NT2/D1 (cell line): ENCODE measurements at regions not wholly inside any gene's neighbourhood (a gene's known extent, or its start where the extent isn't known, plus 50 kb on each side); places are given as distances from the start of the nearest gene placed in this dataset.

Source experiments
- DNase-seq: peaks from one replicate; pipeline ENCODE4 v3.0.0-alpha.2; 2011; ENCODE audit warnings: low read depth, low spot score
- H3K27me3 ChIP-seq: 2 replicates; pipeline ENCODE4 v1.6.0; 2011; ENCODE audit warnings: mild to moderate bottlenecking; ENCODE audit not compliant: insufficient read length, insufficient read depth
- H3K36me3 ChIP-seq: 2 replicates; pipeline ENCODE4 v1.6.1; 2011; ENCODE audit warnings: mild to moderate bottlenecking, low read length, mixed read lengths; ENCODE audit not compliant: insufficient read depth, insufficient read length
- H3K4me1 ChIP-seq: 2 replicates; pipeline ENCODE4 v1.5.1; 2011; ENCODE audit not compliant: insufficient read depth, insufficient read length
- H3K4me3 ChIP-seq: 2 replicates; pipeline ENCODE4 v1.5.1; 2011; ENCODE audit warnings: low read depth; ENCODE audit not compliant: insufficient read length
- H3K9ac ChIP-seq: 2 replicates; pipeline ENCODE4 v1.6.0; 2011; ENCODE audit warnings: low read depth; ENCODE audit not compliant: insufficient read length
- H3K9me3 ChIP-seq: 2 replicates; pipeline ENCODE4 v1.5.1; 2011; ENCODE audit warnings: mild to moderate bottlenecking, low read length; ENCODE audit not compliant: insufficient read depth
- SUZ12 ChIP-seq: IDR thresholded peaks from 2 replicates; pipeline ENCODE4 v1.6.1; 2011; ENCODE audit not compliant: insufficient read length, insufficient read depth; ENCODE audit errors: extremely low read depth
- YY1 ChIP-seq: IDR thresholded peaks from 2 replicates; pipeline ENCODE4 v1.6.1; 2011; ENCODE audit not compliant: insufficient read length, insufficient read depth
- ZNF274 ChIP-seq: IDR thresholded peaks from 2 replicates; pipeline ENCODE4 v1.6.1; 2011; ENCODE audit warnings: mild to moderate bottlenecking, low read depth, low read length

GRCh38 chr14:101328412-101329028 lies 232.8 kb upstream of the DIO3 start:
- Histone ChIP-seq H3K36me3 (no peaks in the 10 kb centered on the region), H3K4me3 (no peak overlapping the region), H3K9ac (no peak overlapping the region), H3K4me1 (no peaks in the 10 kb centered on the region), H3K9me3 (peaks cover 11% of the 10 kb centered on the region), H3K27me3 (no peaks in the 10 kb centered on the region)
- DNase-seq: no peak
- TF ChIP-seq SUZ12 (no peak), ZNF274 (no peak), YY1 (no peak)

- no peak for DNase-seq
- Histone ChIP-seq H3K4me3 (no peak overlapping the region), H3K9ac (no peak overlapping the region), H3K27me3 (no peaks in the 10 kb centered on the region), H3K9me3 (no peaks in the 10 kb centered on the region), H3K36me3 (no peaks in the 10 kb centered on the region), H3K4me1 (peaks cover 2% of the 10 kb centered on the region)
- no peak for TF ChIP-seq YY1
- TF ChIP-seq SUZ12: no peak
- TF ChIP-seq ZNF274: no peak
Measured at GRCh38 chr14:101330416-101331140, 230.7 kb upstream of the DIO3 start.

GRCh38 chr14:101331141-101331525 lies 230.2 kb upstream of the DIO3 start:
- no peak overlapping the region for H3K9ac ChIP-seq
- no peak overlapping the region for H3K4me3 ChIP-seq
- H3K27me3 ChIP-seq: no peaks in the 10 kb centered on the region
- H3K36me3 ChIP-seq: no peaks in the 10 kb centered on the region
- DNase-seq: no peak
- peaks cover 2% of the 10 kb centered on the region for H3K4me1 ChIP-seq
- no peak for TF ChIP-seq YY1
- no peak for TF ChIP-seq SUZ12
- TF ChIP-seq ZNF274: no peak
- no peaks in the 10 kb centered on the region for H3K9me3 ChIP-seq

GRCh38 chr14:101331661-101332169 lies 229.6 kb upstream of the DIO3 start:
- no peak overlapping the region for H3K4me3 ChIP-seq
- no peaks in the 10 kb centered on the region for H3K9me3 ChIP-seq
- DNase-seq: no peak
- H3K4me1 ChIP-seq: peaks cover 2% of the 10 kb centered on the region
- H3K36me3 ChIP-seq: no peaks in the 10 kb centered on the region
- TF ChIP-seq SUZ12 (no peak), ZNF274 (no peak), YY1 (no peak)
- no peaks in the 10 kb centered on the region for H3K27me3 ChIP-seq
- H3K9ac ChIP-seq: no peak overlapping the region

- Histone ChIP-seq H3K9ac (no peak overlapping the region), H3K36me3 (no peaks in the 10 kb centered on the region), H3K9me3 (no peaks in the 10 kb centered on the region), H3K27me3 (no peaks in the 10 kb centered on the region), H3K4me3 (no peak overlapping the region), H3K4me1 (peaks cover 2% of the 10 kb centered on the region)
- DNase-seq: no peak
- TF ChIP-seq ZNF274 (no peak), YY1 (no peak), SUZ12 (no peak)
Measured at GRCh38 chr14:101332281-101332680, 229.0 kb upstream of the DIO3 start.

GRCh38 chr14:101333335-101334280 lies 227.7 kb upstream of the DIO3 start:
- Histone ChIP-seq H3K9ac (no peak overlapping the region), H3K4me3 (no peak overlapping the region), H3K9me3 (no peaks in the 10 kb centered on the region), H3K27me3 (no peaks in the 10 kb centered on the region), H3K4me1 (peaks cover 2% of the 10 kb centered on the region), H3K36me3 (no peaks in the 10 kb centered on the region)
- no peak for DNase-seq
- no peak for TF ChIP-seq SUZ12
- TF ChIP-seq ZNF274: no peak
- no peak for TF ChIP-seq YY1
